LNCAP (cell line): ENCODE measurements at regions not wholly inside any gene's neighbourhood (a gene's known extent, or its start where the extent isn't known, plus 50 kb on each side); places are given as distances from the start of the nearest gene placed in this dataset.

ENCODE experiments used
- CTCF ChIP-seq: fragments of 450-650 bp; IDR thresholded peaks from 2 replicates; pipeline ENCODE4 v1.5.1; 2017; ENCODE audit warnings: mild to moderate bottlenecking

DNA sequence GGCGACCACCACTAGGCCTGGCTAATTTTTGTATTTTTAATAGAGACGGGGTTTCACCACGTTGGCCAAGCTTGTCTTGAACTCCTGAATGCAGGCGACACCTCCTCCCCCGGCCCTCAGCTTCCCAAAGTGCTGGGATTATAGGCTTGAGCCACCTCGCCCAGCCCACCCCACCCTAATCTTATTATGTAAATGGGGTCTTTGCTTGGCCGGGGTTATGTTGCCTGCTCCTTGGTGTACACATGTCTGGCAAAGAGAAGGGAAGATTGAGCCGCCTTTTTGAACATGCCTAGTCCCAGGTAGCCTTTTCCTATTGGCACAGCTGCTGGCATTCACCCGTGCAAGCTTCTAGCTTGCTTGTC is 106.8 kb downstream of the KCTD15 start:
- no peak for TF ChIP-seq CTCF

GRCh38 chr19:33904681-33905080 is 108.0 kb downstream of the KCTD15 start:
- no peak for TF ChIP-seq CTCF

GRCh38 chr19:33905473-33905936 is 108.8 kb downstream of the KCTD15 start:
- no peak for TF ChIP-seq CTCF

DNA sequence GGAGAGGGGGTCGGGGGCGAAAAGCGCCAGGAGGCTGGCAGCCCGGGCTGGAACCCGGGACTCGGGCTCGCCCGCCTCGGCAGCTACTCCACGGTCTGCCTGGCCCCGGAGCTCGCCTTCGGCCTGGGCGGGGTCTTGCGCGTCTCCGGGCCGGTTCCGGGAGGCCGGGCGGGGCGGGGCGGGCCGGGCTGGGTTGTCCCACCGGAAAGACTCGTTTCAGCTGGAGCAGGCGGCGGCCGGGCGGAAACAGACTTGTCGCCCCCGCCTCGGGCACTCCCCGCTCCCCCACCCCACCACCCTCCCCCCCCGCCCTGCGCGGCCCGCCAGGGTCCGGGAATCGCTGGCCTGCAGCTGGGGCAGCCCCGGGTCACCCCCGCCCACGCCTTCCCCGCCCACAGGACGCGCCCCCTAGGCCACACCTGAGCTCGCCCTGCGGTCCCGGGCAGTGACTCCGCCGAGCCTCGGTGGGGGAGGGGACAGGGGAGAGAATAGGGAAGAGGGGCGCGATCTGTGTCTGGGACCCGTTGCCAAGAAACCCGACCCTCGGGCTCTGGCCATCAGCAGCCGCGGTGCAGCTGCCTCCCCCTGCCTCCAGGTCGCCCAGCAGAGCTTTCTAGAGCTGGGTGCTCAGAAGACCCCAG is 109.4 kb downstream of the KCTD15 start:
- no peak for TF ChIP-seq CTCF

DNA sequence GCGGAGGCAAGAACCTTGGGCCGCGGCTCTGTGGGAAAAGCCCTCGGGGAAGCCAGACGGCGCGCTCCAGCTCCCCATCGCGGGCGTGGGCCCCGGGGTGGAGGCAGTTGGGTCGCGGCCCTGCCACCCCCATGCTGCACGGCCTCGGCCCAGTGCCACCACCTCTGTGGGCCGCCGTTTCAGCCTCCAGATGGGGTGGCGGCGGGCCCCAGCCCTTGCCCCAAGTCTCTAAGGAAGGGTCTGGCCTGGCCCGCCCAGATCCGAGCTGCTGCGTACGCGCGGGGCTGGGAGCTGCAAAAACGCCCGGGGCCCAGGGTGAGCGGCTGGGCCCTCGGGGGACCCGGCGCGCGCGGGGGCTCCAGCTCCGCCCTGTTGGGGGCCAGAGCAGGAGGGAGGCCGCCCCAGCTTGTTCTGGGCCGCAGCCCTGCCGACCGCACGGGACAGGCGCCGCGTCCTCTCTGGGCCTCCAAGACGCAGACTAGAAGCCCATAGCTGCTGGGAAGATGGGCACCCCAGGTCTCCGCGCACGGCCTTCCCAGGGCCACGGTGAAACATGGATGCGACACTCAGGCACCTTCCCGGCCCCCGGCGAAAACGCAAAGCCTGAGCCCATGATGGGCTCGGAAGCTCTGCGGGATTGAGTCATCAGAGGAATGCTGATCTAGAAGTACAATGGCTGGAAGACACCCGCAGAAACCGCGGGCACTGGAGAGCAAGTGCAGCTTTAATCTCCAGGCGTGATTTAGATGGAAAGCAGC is 110.1 kb downstream of the KCTD15 start:
- no peak for TF ChIP-seq CTCF

DNA sequence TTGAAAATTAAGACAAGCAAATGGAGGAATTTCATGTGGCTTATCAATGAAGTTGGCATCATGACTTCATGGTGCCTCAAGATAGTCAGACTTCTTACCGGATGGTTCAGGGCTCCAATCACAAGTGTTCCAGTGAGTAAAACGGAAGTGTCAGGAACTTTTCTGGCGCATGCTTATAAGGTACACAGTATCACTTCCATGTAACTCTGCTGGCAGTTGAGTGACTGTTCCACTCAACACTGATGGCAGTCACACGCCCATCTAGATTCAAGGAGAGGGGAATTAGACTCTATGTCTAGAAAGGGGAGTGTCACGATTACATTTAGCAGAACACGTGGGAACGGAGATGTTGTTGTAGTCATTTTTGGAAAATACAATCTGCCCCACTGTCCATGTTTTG is 114.3 kb downstream of the KCTD15 start:
- no peak for TF ChIP-seq CTCF

DNA sequence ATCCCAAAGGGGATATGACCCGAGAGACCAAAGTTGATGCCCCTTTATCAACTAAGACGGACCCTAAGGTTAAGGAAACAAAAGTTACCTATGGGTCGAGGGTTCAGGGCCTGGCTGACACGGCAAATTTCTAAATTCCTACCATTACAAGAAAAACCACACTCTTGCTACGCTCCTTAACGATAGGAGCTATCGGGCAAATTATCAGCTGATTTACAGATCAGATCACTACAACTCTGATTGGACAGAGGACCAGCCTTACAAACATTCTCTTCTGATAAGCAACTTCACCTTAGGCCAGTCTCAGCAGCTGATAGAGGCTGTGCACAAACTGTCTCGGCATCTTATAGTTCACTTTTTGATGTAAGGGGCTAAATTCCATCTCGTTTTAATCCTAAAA is 117.9 kb downstream of the KCTD15 start:
- no peak for TF ChIP-seq CTCF
